KMS-11 (cell line): ENCODE measurements at regions not wholly inside any gene's neighbourhood (a gene's known extent, or its start where the extent isn't known, plus 50 kb on each side); places are given as distances from the start of the nearest gene placed in this dataset.

Experiments
- H2AFZ ChIP-seq: fragments of 200-600 bp; sonication (generic); 2 replicates; pipeline ENCODE4 v1.6.1; 2016; ENCODE audit warnings: antibody characterized with exemption, mixed run types, low read depth
- H3K27ac ChIP-seq: fragments of 200-600 bp; sonication (generic); 2 replicates; pipeline ENCODE4 v1.6.1; 2016; ENCODE audit warnings: mild to moderate bottlenecking, mixed run types
- H3K27me3 ChIP-seq: fragments of 200-600 bp; sonication (generic); 2 replicates; pipeline ENCODE4 v1.6.1; 2017; ENCODE audit warnings: mild to moderate bottlenecking, low read depth, mixed run types, moderate library complexity; ENCODE audit not compliant: insufficient read depth
- H3K36me3 ChIP-seq: fragments of 200-600 bp; sonication (generic); 2 replicates; pipeline ENCODE4 v1.6.1; 2017; ENCODE audit warnings: mild to moderate bottlenecking, mixed run types; ENCODE audit not compliant: insufficient read depth
- H3K4me1 ChIP-seq: fragments of 200-600 bp; sonication (generic); 2 replicates; pipeline ENCODE4 v1.6.1; 2016; ENCODE audit warnings: mild to moderate bottlenecking, low read depth, mixed run types; ENCODE audit not compliant: poor library complexity, severe bottlenecking
- H3K4me2 ChIP-seq: fragments of 200-600 bp; sonication (generic); 2 replicates; pipeline ENCODE4 v1.7.0; 2016; ENCODE audit warnings: mild to moderate bottlenecking, mixed run types
- H3K4me3 ChIP-seq: fragments of 200-600 bp; sonication (generic); IDR thresholded peaks from 2 replicates; pipeline ENCODE4 v1.6.1; 2017; ENCODE audit warnings: low read depth, low read length, mixed read lengths; ENCODE audit not compliant: insufficient read depth
- H3K79me2 ChIP-seq: fragments of 200-600 bp; sonication (generic); 2 replicates; pipeline ENCODE4 v1.6.1; 2016; ENCODE audit warnings: low read depth, mixed run types; ENCODE audit not compliant: insufficient read depth
- H3K9ac ChIP-seq: fragments of 200-600 bp; sonication (generic); 2 replicates; pipeline ENCODE4 v1.6.1; 2016; ENCODE audit warnings: mild to moderate bottlenecking, mixed run types
- H4K20me1 ChIP-seq: fragments of 200-600 bp; sonication (generic); 2 replicates; pipeline ENCODE4 v1.6.1; 2016; ENCODE audit warnings: mild to moderate bottlenecking, mixed run types; ENCODE audit not compliant: insufficient read depth
- CTCF ChIP-seq: fragments of 200-600 bp; sonication (generic); conservative IDR thresholded peaks from 2 replicates; pipeline ENCODE4 v1.6.1; 2017; ENCODE audit warnings: low read depth, mild to moderate bottlenecking, antibody characterized with exemption, low read length, moderate library complexity, mixed read lengths

- Histone ChIP-seq H3K4me2 (no peak overlapping the region), H3K36me3 (no peaks in the 10 kb centered on the region), H3K4me1 (no peaks in the 10 kb centered on the region), H3K9ac (no peak overlapping the region), H3K79me2 (no peaks in the 10 kb centered on the region), H3K4me3 (no peak overlapping the region), H4K20me1 (no peaks in the 10 kb centered on the region), H3K27ac (no peak overlapping the region), H2AFZ (no peak overlapping the region), H3K27me3 (peaks cover 54% of the 10 kb centered on the region)
- no peak for TF ChIP-seq CTCF
Measured at GRCh38 chr20:50304501-50304856, 113.8 kb downstream of the CEBPB start.

- Histone ChIP-seq H3K36me3 (no peaks in the 10 kb centered on the region), H3K4me2 (no peak overlapping the region), H3K27ac (no peak overlapping the region), H3K27me3 (peaks cover 51% of the 10 kb centered on the region), H3K79me2 (no peaks in the 10 kb centered on the region), H3K4me3 (no peak overlapping the region), H3K9ac (no peak overlapping the region), H4K20me1 (no peaks in the 10 kb centered on the region), H2AFZ (no peak overlapping the region), H3K4me1 (no peaks in the 10 kb centered on the region)
- TF ChIP-seq CTCF, result no peak
Measured at GRCh38 chr20:50304923-50305635, 114.4 kb downstream of the CEBPB start.

- no peaks in the 10 kb centered on the region for H4K20me1 ChIP-seq
- no peak overlapping the region for H3K27ac ChIP-seq
- no peak overlapping the region for H2AFZ ChIP-seq
- H3K4me2 ChIP-seq, result no peak overlapping the region
- H3K9ac ChIP-seq, result no peak overlapping the region
- no peak for TF ChIP-seq CTCF
- no peaks in the 10 kb centered on the region for H3K79me2 ChIP-seq
- peaks cover 46% of the 10 kb centered on the region for H3K27me3 ChIP-seq
- no peaks in the 10 kb centered on the region for H3K4me1 ChIP-seq
- H3K36me3 ChIP-seq, result no peaks in the 10 kb centered on the region
- H3K4me3 ChIP-seq, result no peak overlapping the region
Measured at GRCh38 chr20:50305636-50306477, 115.2 kb downstream of the CEBPB start.

- Histone ChIP-seq H3K36me3 (no peaks in the 10 kb centered on the region), H3K79me2 (no peaks in the 10 kb centered on the region), H3K4me3 (no peak overlapping the region), H3K4me1 (no peaks in the 10 kb centered on the region), H3K4me2 (no peak overlapping the region), H3K27ac (no peak overlapping the region), H2AFZ (no peak overlapping the region), H3K9ac (no peak overlapping the region), H4K20me1 (no peaks in the 10 kb centered on the region), H3K27me3 (peaks cover 46% of the 10 kb centered on the region)
- TF ChIP-seq CTCF, result no peak
Measured at GRCh38 chr20:50306478-50307423, 116.1 kb downstream of the CEBPB start.
